Right atrium auricular region (tissue), 2 donors: ENCODE measurements at regions not wholly inside any gene's neighbourhood (a gene's known extent, or its start where the extent isn't known, plus 50 kb on each side); places are given as distances from the start of the nearest gene placed in this dataset.

Source experiments
- DNase-seq: peaks from one replicate; pipeline ENCODE4 v3.0.0-alpha.2; 2019; ENCODE audit warnings: low spot score
- H3K27ac ChIP-seq, 2 donors: fragments of 200-600 bp; sonication (generic); 1 replicate in 1 of 2; 2 replicates in 1 of 2; pipeline ENCODE4 v1.5.1; 2016 to 2019
- H3K27me3 ChIP-seq, 2 donors: fragments of 200-600 bp; sonication (generic); one replicate each; pipeline versions ENCODE4 v1.5.1 to v1.6.0; 2017 to 2019
- H3K36me3 ChIP-seq: fragments of 200-600 bp; sonication (generic); one replicate; pipeline ENCODE4 v1.5.1; 2016
- H3K4me1 ChIP-seq, 2 donors: fragments of 200-600 bp; sonication (generic); one replicate each; pipeline versions ENCODE4 v1.5.1 to v1.6.0; 2017 to 2019
- H3K4me3 ChIP-seq, 2 donors: fragments of 200-600 bp; sonication (generic); 1 replicate in 1 of 2; 2 replicates in 1 of 2; pipeline ENCODE4 v1.5.1; 2017 to 2019; ENCODE audit warnings: mild to moderate bottlenecking in 1 of 2, moderate library complexity in 1 of 2
- H3K9me3 ChIP-seq, 2 donors: fragments of 200-600 bp; sonication (generic); one replicate each; pipeline ENCODE4 v1.5.1; 2019
- CTCF ChIP-seq, 2 donors: fragments of 200-600 bp; sonication (generic); IDR thresholded peaks; one replicate each; pipeline ENCODE4 v1.5.1; 2019; ENCODE audit warnings: antibody characterized with exemption in 2 of 2

GRCh38 chr20:12108846-12109245 lies 191.2 kb downstream of the BTBD3 start:
- H3K4me1 ChIP-seq: peaks cover 0 to 10% of the 10 kb centered on the region in 2 donors

DNA sequence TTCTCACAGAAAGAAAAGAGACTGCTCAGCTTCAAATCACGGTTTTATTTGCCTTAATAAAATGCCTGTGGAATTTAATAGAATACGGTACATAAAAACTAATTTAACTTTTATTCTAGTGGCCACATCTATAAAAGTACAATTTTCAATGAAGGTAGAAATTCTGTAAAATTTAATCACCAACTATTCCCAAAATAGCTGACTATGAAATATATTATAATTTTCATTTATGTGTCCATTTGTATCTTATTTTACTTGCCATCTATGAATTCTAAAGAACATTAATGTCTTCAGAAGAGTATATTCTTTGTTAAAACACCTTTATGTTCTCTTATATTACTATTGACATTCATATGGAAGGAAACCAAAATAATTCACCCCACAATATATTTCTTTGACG lies 192.6 kb downstream of the BTBD3 start:
- Histone ChIP-seq H3K36me3 (no peaks in the 10 kb centered on the region), H3K4me1 (peaks cover 0 to 13% of the 10 kb centered on the region in 2 donors), H3K4me3 (no peak overlapping the region), H3K27ac (no peak overlapping the region), H3K27me3 (no peaks in the 10 kb centered on the region), H3K9me3 (peaks cover 0 to 7% of the 10 kb centered on the region in 2 donors)
- TF ChIP-seq CTCF (IDR thresholded peaks at IDR 0.05): no peak
- no peak for DNase-seq

More at GRCh38 chr20:12108846-12109245, 191.2 kb downstream of the BTBD3 start:
- no peak overlapping the region for H3K27ac ChIP-seq
- TF ChIP-seq CTCF (IDR thresholded peaks at IDR 0.05): no peak
- no peaks in the 10 kb centered on the region for H3K27me3 ChIP-seq
- H3K4me3 ChIP-seq: no peak overlapping the region
- no peaks in the 10 kb centered on the region for H3K36me3 ChIP-seq
- peaks cover 0 to 7% of the 10 kb centered on the region in 2 donors for H3K9me3 ChIP-seq
- no peak for DNase-seq

DNA sequence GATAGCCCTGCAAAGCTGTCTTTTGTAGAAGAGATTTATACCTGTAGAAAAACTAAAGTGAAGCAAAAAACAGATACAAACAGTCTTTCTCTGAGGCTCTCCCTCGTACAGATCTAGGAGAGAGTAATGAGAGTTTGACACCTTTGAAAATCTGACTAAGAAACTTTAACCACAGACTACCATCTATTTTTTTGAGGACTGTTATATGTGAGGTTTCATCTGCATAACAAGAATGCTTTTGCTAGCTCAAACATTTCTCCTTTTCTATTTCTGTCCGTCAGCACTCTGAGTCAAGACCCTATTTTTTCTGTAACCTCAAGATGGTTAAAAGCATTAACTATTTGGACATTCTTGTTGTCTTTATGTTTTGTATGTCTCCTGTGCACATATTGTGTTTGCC lies 193.0 kb downstream of the BTBD3 start:
- no peak for DNase-seq
- peaks cover 0 to 13% of the 10 kb centered on the region in 2 donors for H3K4me1 ChIP-seq
- H3K36me3 ChIP-seq: no peaks in the 10 kb centered on the region
- peaks cover 0 to 7% of the 10 kb centered on the region in 2 donors for H3K9me3 ChIP-seq
- TF ChIP-seq CTCF (IDR thresholded peaks at IDR 0.05): no peak
- H3K4me3 ChIP-seq: no peak overlapping the region
- H3K27ac ChIP-seq: no peak overlapping the region
- H3K27me3 ChIP-seq: no peaks in the 10 kb centered on the region

- DNase-seq: no peak
- H3K27ac ChIP-seq: no peak overlapping the region
- no peaks in the 10 kb centered on the region for H3K27me3 ChIP-seq
- no peak for TF ChIP-seq CTCF (IDR thresholded peaks at IDR 0.05)
- peaks cover 0 to 7% of the 10 kb centered on the region in 2 donors for H3K9me3 ChIP-seq
- no peak overlapping the region for H3K4me3 ChIP-seq
- H3K36me3 ChIP-seq: no peaks in the 10 kb centered on the region
- peaks cover 0 to 13% of the 10 kb centered on the region in 2 donors for H3K4me1 ChIP-seq
Observed at GRCh38 chr20:12111431-12112088, 193.9 kb downstream of the BTBD3 start.

GRCh38 chr20:12112089-12112474 lies 194.4 kb downstream of the BTBD3 start:
- Histone ChIP-seq H3K36me3 (no peaks in the 10 kb centered on the region), H3K27me3 (no peaks in the 10 kb centered on the region), H3K9me3 (peaks cover 0 to 3% of the 10 kb centered on the region in 2 donors), H3K27ac (no peak overlapping the region), H3K4me3 (no peak overlapping the region), H3K4me1 (peaks cover 0 to 13% of the 10 kb centered on the region in 2 donors)
- TF ChIP-seq CTCF (IDR thresholded peaks at IDR 0.05): no peak
- DNase-seq: no peak

DNA sequence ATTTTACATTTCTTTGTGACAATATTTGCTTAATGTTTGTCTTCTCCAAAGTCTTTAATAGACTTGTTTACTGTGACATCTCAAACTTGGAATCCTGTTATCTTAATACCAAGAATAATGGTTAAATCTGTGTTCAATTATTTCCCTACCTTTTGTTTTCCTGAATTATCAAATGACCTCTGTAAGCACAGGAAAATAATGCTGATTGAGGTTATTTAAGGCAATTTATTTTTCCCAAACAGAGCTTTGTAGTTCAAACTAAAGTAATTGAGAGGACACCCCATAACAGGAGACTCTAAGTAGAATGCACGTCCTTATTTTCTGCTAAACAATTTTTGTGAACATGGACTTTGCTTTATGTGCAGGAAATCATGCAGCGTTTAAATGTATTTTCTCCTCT lies 195.0 kb downstream of the BTBD3 start:
- H3K4me3 ChIP-seq: no peak overlapping the region
- no peaks in the 10 kb centered on the region for H3K9me3 ChIP-seq
- peaks cover 0 to 13% of the 10 kb centered on the region in 2 donors for H3K4me1 ChIP-seq
- H3K36me3 ChIP-seq: no peaks in the 10 kb centered on the region
- no peak overlapping the region for H3K27ac ChIP-seq
- DNase-seq: no peak
- TF ChIP-seq CTCF (IDR thresholded peaks at IDR 0.05): no peak
- H3K27me3 ChIP-seq: no peaks in the 10 kb centered on the region
